ENCODE measurements at regions not wholly inside any gene's neighbourhood (a gene's known extent, or its start where the extent isn't known, plus 50 kb on each side); places are given as distances from the start of the nearest gene placed in this dataset.

DNA sequence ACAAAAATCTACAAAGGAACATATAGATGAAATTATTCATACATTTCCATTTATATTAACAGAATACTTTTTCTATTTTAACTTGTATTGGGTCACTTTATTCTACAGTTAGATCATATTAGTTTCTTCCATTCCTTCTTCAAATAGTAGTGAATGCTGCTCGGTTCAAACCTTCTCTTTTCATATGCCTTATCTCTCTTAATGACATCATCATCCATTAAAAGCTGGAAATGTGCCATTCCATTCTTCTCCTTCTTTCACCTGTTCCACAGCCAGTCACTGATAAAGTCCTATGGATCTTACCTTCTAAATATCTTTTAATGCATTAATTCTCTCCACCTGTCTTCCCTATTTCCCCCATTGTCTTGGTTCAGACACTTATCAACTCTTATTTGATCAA lies 358.0 kb upstream of the POU1F1 start:
- peak; percentile 37 for DNase-seq (ENCODE audit: insufficient read length, low spot score, missing footprints)
- H3K79me2 ChIP-seq (ENCODE audit: insufficient read depth, low read length), result no peaks in the 10 kb centered on the region
- no peak overlapping the region for H3K4me2 ChIP-seq (ENCODE audit: insufficient read depth, low read length)
- no peaks in the 10 kb centered on the region for H3K4me1 ChIP-seq (ENCODE audit: insufficient read depth, low read length)
- H3K27me3 ChIP-seq (ENCODE audit: insufficient read depth, low read length), result no peaks in the 10 kb centered on the region
- no peaks in the 10 kb centered on the region for H3K9me3 ChIP-seq (ENCODE audit: low read depth, low read length)
- H3K36me3 ChIP-seq (ENCODE audit: insufficient read depth, low read length), result no peaks in the 10 kb centered on the region
- H2AFZ ChIP-seq (ENCODE audit: low read length), result no peak overlapping the region
- TF ChIP-seq, protein P1, sequence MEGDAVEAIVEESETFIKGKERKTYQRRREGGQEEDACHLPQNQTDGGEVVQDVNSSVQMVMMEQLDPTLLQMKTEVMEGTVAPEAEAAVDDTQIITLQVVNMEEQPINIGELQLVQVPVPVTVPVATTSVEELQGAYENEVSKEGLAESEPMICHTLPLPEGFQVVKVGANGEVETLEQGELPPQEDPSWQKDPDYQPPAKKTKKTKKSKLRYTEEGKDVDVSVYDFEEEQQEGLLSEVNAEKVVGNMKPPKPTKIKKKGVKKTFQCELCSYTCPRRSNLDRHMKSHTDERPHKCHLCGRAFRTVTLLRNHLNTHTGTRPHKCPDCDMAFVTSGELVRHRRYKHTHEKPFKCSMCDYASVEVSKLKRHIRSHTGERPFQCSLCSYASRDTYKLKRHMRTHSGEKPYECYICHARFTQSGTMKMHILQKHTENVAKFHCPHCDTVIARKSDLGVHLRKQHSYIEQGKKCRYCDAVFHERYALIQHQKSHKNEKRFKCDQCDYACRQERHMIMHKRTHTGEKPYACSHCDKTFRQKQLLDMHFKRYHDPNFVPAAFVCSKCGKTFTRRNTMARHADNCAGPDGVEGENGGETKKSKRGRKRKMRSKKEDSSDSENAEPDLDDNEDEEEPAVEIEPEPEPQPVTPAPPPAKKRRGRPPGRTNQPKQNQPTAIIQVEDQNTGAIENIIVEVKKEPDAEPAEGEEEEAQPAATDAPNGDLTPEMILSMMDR (IDR thresholded peaks at IDR 0.05; ENCODE audit: extremely low read depth, low read depth, low read length), result no peak
- no peak overlapping the region for H3K4me3 ChIP-seq (ENCODE audit: insufficient read depth, low read length)
- no peak overlapping the region for H3K27ac ChIP-seq (ENCODE audit: low read depth, low read length)
- H4K20me1 ChIP-seq (ENCODE audit: insufficient read depth, low read length), result no peaks in the 10 kb centered on the region

DNA sequence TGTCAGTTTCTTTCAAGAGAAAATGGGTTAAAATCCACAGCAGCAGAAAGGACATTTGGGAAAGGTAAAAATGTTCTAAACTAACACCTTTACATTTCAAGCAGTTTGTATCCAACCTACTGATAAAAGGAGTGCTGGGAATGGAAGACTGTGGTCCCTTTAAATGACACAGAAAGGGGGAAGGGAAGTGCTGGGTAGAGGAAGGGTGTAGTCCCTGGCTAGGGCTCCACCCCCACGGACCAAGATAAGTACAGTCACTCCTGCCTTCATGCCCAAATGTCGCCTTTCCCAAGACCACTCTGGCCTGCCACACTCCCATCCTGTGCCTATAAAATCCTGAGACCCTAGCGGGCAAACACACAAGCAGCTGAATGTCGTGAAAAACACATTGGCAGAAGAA lies 350.9 kb upstream of the POU1F1 start:
- H3K79me2 ChIP-seq (ENCODE audit: insufficient read depth, low read length), result no peaks in the 10 kb centered on the region
- no peak overlapping the region for H3K4me3 ChIP-seq (ENCODE audit: insufficient read depth, low read length)
- no peaks in the 10 kb centered on the region for H4K20me1 ChIP-seq (ENCODE audit: insufficient read depth, low read length)
- H3K4me1 ChIP-seq (ENCODE audit: insufficient read depth, low read length), result no peaks in the 10 kb centered on the region
- H3K27ac ChIP-seq (ENCODE audit: low read depth, low read length), result no peak overlapping the region
- no peak for DNase-seq (ENCODE audit: insufficient read length, low spot score, missing footprints)
- no peak overlapping the region for H2AFZ ChIP-seq (ENCODE audit: low read length)
- no peak overlapping the region for H3K4me2 ChIP-seq (ENCODE audit: insufficient read depth, low read length)
- TF ChIP-seq, protein P1 (IDR thresholded peaks at IDR 0.05; ENCODE audit: extremely low read depth, low read depth, low read length), result no peak
- H3K36me3 ChIP-seq (ENCODE audit: insufficient read depth, low read length), result no peaks in the 10 kb centered on the region
- no peaks in the 10 kb centered on the region for H3K9me3 ChIP-seq (ENCODE audit: low read depth, low read length)
- H3K27me3 ChIP-seq (ENCODE audit: insufficient read depth, low read length), result no peaks in the 10 kb centered on the region

DNA sequence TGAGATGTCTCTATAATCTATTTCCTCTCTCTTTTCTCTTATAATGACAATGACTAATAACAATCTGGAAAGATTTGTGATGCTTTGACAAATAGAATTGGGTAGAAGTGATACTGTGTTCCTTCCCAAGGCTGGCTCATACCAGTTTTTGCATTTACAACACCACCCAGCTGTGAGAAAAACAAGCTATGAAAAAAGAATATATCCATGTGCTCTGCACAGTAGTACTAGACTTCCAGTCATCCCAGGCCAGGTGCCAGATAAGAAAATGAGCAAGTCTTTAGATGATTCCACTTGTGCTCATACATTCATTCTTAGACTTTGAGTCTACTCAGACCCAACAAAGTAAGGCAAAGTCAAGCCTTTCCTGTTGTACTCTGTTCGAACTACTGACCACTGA lies 350.2 kb upstream of the POU1F1 start:
- Histone ChIP-seq H3K4me1 (ENCODE audit: insufficient read depth, low read length) (no peaks in the 10 kb centered on the region), H3K27me3 (ENCODE audit: insufficient read depth, low read length) (no peaks in the 10 kb centered on the region), H3K4me2 (ENCODE audit: insufficient read depth, low read length) (no peak overlapping the region), H2AFZ (ENCODE audit: low read length) (no peak overlapping the region), H3K9me3 (ENCODE audit: low read depth, low read length) (no peaks in the 10 kb centered on the region), H3K27ac (ENCODE audit: low read depth, low read length) (no peak overlapping the region), H3K36me3 (ENCODE audit: insufficient read depth, low read length) (no peaks in the 10 kb centered on the region), H3K4me3 (ENCODE audit: insufficient read depth, low read length) (no peak overlapping the region), H4K20me1 (ENCODE audit: insufficient read depth, low read length) (no peaks in the 10 kb centered on the region), H3K79me2 (ENCODE audit: insufficient read depth, low read length) (no peaks in the 10 kb centered on the region)
- TF ChIP-seq, protein P1 (IDR thresholded peaks at IDR 0.05; ENCODE audit: extremely low read depth, low read depth, low read length), result no peak
- no peak for DNase-seq (ENCODE audit: insufficient read length, low spot score, missing footprints)

DNA sequence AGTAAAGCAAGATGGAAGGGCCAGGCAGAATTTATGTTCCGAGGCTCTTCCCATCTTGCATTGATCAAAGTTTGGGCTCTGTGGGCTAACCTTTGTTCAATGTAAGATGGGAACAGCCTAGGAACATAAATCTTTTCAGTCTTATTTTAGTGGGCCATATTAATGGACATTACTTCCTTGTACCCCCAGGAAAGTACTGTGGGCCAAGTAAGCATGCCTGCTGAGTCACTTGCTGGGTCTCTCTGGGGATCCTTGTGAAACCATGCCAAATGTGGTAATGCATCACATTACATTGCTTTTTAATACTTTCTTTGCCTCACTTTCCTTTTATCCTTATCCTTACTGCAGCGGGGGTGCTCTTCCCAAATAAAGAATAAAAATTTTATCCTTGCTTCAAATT lies 349.5 kb upstream of the POU1F1 start:
- no peaks in the 10 kb centered on the region for H3K36me3 ChIP-seq (ENCODE audit: insufficient read depth, low read length)
- H3K27ac ChIP-seq (ENCODE audit: low read depth, low read length), result no peak overlapping the region
- no peak overlapping the region for H2AFZ ChIP-seq (ENCODE audit: low read length)
- no peak for DNase-seq (ENCODE audit: insufficient read length, low spot score, missing footprints)
- no peaks in the 10 kb centered on the region for H3K9me3 ChIP-seq (ENCODE audit: low read depth, low read length)
- no peak overlapping the region for H3K4me3 ChIP-seq (ENCODE audit: insufficient read depth, low read length)
- TF ChIP-seq, protein P1 (IDR thresholded peaks at IDR 0.05; ENCODE audit: extremely low read depth, low read depth, low read length), result no peak
- H3K27me3 ChIP-seq (ENCODE audit: insufficient read depth, low read length), result no peaks in the 10 kb centered on the region
- H3K4me1 ChIP-seq (ENCODE audit: insufficient read depth, low read length), result no peaks in the 10 kb centered on the region
- no peaks in the 10 kb centered on the region for H4K20me1 ChIP-seq (ENCODE audit: insufficient read depth, low read length)
- no peak overlapping the region for H3K4me2 ChIP-seq (ENCODE audit: insufficient read depth, low read length)
- H3K79me2 ChIP-seq (ENCODE audit: insufficient read depth, low read length), result no peaks in the 10 kb centered on the region

Measured in osteoblast (primary cell).